GM18858 (cell line): ENCODE measurements at regions not wholly inside any gene's neighbourhood (a gene's known extent, or its start where the extent isn't known, plus 50 kb on each side); places are given as distances from the start of the nearest gene placed in this dataset.
"Not testable (repeated sequence)": the region's sequence is repeated elsewhere in the genome, so short reads cannot be mapped to it uniquely, and the experiment has no call there.

Source experiments
- ATAC-seq: cut with Tn5 transposase; IDR thresholded peaks from one replicate; pipeline ENCODE4 v1.9.1; 2021; ENCODE audit not compliant: unreplicated experiment

DNA sequence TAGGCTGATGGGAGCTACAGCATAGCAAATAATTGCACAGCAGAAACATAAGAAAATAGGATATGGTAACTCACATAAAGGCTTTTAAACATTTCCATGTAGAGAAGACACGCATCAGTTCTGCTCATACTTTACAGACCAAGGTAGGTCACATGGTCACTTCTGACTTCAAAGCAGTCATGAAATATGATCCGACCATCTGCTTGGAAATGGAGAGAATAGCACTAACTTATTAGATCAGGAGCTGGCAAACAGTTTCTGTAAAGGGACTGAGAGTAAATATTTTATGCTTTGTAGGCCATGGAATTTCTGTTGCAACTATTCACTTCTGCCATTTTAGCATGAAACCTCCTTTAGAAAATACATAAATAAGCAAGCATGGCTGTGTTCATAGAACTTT, 936.6 kb upstream of the FANCL start:
- ATAC-seq, result no peak

DNA sequence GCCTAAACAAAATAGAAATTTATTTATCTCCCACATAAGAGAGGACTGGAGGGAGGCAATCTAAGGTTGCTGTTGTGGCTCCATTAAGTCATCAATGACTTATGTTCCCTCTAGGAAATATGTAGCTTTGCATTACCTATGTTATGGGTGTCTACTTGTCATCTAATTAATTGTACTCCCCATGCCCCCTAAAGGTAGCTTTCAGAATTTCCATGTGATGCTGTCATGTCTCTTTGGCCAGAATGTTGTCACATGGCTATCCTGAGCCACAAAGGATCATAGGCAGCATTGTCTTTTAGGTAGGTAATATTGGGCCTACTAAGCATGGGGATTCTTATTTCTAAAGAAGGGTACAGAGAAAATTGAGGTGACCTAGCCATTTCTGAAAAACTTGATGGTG, 935.6 kb upstream of the FANCL start:
- ATAC-seq, result peak; percentile 57

DNA sequence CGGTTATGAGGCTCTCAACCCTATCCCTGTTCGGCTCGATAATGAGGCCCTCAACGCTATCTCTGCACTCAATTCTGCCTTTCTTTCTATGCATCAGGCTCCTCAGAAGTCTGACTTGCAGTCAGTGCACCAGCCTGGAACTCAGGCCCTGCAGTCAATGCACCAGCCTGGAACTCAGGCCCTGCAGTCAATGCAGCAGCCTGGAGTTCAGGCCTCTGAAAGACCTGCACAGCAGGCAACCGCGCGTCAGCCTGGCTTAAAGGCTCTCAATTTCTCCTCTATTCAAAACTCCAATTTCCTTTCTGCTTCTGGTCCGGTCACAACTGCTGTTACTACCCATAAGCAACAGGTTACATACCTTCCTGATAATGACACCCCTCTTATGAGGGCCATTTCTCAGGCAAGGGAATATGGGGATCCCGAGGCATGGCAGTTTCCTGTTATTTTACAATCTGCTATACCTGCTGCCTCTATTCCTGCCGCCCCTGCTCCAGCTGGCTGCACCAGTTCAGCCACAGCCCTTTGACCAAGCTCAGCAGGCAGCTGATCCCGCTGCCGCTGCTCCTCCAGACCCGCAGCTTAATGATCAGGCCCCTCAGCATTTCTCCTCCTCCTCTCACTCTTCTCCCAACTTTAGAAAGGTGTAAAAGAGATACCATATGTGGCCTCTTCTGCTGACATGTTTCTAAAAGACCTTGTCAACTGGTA, 933.6 kb upstream of the FANCL start:
- ATAC-seq, result no peak

DNA sequence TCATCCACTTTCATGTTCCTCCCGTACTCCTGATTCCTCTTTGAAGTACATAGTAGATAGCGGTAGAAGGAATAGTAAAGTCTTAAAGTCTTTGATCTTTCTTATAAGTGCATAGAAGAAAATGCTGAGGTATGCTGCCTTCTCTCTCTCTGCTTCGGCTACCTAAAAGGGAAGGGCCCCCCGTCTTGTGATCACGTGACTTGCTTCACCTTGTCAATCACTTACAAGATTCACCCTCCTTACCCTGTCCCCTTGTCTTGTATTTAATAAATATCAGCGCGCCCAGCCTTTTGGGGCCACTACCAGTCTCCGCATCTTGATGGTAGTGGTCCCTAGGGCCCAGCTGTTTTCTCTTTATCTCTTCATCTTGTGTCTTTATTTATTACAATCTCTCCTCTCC, 932.2 kb upstream of the FANCL start:
- ATAC-seq, result no peak

DNA sequence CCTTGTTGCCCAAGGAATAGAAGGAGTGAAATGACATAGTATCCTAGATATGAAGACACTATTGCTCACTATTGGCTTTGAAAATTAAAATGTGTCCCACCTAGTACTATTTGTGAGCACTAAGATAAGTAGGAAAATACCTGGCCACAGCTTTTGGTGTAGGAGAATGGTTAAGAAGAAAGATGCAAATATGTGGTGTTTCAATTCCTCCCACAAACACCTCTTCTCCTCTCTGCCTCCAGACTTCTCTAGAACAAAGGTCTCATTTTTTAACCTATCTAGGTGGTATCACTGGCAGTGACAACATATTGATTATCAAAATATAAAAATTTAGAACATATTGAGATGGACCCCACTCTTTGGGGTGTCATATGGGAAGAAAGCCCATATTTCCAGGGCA, 929.9 kb upstream of the FANCL start:
- peak; percentile 74 for ATAC-seq

DNA sequence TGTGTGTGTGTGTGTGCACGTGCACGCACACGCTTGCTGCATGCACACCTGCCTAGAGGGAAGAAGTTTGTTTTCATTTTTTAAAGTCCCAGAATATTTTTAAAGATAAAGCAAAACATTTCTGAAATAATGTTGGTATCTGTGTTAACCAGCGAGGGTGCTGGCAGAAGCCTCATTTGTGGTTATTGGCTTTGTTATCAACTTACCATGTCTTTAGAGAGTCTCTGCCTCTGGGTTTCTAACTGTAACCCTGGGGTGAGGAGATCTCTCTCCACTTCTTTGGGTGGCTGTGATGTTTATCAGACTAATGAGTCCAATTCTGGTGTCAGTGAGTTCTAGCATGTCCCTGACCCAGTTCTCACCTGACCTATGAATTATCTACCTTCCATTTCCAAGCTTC, 927.6 kb upstream of the FANCL start:
- no peak for ATAC-seq

DNA sequence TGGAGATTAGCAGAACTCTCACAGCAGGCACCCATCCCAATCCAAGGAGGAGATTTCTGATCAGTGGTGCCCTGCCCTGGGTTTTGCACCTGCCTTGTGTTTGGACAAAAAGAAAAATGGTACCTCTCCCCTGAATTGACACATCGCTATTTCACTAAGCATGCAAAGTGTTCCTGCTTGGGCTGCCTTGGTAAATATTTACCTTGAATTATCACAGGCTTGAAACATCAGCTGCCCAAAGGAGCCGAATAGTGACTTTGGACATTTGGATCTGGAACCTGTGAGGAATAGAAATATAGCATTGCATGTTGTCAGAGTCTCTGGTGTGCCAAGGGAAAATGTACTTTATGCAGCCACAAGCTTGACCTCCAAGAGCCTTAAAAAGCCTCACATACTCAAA, 926.4 kb upstream of the FANCL start:
- no peak for ATAC-seq

DNA sequence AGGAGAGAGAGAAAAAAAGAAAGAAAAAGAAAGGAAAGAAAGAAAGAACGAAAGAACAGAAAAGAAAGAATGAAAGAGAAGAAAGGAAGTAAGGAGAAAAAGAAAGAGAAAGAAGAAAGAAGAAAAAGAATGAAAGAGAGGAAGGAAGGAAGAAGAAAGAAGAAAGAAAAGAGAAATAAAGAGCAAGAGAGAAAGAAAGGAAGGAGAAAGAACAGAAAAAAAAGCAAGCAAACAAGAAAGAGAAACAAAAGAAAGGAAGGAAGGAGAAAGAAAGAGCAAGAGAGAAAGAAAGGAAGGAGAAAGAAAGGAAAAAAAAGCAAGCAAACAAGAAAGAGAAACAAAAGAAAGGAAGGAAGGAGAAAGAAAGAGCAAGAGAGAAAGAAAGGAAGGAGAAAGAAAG, 916.8 kb upstream of the FANCL start:
- ATAC-seq, result not testable (repeated sequence)

DNA sequence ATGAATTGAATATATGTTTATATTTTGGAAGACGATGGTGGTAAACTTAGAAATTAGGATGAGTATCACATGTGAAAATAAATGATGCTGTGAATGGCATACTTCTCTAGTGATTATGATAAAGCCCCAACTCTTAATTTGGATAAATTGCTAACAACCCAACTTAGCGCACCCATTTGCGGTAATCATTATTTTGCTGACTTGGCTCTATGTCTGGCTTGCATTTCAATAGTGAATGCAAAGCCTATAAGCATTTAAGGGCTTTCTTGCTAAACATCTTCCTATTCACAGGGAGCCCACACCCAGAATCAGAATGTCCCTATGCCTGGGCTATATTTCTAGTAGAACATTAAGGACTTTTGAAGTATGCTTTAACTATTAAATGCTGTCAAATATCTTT, 910.7 kb upstream of the FANCL start:
- ATAC-seq, result no peak

DNA sequence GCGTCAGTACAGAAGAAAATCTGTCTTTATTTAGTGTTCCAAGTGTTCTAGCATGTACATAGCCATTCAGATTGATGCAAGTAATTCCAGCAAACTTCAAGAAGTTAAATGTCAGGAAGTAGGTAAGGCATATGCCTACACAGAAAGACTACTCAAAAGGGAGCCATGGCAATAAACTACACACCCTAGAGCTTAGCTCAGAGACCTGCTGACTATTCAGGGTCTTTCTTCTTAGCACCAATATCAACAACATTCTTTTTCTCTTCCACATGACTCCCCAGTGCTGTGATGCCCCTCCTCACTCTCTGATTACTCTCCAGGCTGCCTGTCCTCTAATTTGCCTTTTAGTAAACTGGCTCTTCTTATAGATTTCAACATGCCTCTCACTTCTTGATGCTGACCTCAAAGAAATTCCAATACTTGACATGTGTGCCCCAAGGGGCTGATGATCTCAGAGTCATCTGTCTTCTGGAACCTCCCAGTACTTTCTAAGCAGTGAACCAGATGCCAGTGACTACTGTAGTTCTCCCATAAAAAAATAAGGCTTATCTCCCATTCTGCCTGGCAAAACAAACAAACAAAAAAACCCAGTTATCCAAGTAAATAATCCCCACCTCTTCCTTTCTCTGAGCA, 909.2 kb upstream of the FANCL start:
- no peak for ATAC-seq

DNA sequence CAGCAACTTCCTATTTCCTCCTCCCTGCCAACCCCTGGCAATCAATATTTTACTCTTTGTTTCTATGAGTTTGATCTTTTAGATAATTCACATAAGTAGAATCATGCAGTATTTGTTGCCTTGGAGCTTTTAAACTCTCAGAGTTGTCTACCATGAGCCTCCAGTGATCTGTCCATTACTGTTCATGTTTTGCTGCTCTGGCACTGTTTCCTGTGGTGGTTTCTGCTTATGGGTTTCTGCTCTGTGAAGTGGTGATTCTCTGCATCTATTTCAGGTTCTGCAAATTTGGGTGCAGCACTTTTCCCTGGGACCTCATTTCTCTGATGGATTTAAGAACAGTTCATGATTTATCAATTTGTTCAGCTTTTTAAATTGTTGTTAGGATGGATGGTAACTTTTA, 908.1 kb upstream of the FANCL start:
- no peak for ATAC-seq

DNA sequence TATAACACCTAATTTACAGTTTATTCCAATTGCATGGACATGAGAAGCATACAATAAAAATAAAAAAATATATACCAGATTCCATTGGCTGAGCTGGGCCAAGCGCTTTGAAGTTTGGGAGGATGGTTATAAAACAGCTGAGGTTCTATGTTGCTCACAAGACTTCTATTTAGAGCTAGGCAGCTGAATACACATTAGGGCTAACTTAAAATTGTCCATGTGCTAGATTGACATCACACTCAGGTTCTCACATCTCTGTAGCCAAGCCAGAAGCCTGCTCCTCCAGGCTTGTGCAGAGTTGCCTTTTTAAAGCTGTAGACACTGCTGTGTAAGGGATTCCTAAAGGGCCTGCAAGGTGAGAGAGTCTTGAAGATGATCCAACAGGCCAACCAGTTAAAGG, 871.1 kb upstream of the FANCL start:
- ATAC-seq, result no peak

DNA sequence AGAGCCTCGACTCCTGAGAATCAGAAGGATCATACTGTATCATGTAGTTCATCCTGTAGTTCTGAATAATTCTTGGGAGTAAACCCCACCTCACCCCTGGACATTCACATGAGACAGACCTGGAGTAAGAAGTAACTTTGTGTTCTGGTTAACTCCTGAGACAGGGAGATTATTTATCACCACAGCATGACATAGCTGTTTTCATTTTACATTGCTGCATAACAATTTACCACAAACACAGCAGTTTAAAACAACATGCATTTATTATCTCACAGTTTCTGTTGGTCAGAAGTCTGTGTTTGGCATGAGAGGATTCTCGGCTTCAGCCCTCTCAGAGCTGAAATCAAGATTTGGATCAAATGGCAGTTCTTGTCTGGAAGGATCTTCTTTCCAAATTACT, 855.8 kb upstream of the FANCL start:
- no peak for ATAC-seq

DNA sequence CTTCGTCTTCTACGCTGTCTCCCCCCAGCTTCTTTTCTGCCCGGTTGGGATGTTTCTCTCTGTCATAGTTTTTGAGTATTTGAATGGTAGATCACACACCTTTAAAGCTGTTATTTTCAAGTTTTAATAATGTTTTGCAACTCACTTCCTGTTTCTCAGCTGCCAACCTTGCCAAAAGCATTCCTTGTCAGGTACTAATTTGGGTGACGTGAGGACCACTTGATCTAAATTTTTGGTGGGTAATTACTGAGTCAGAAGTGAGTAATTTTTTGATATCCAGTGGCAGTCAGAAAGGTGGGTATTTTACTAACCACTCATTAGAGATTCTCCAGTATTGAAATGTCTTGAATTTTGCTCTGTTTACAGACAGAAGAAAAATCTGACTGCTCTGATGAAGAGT, 852.4 kb upstream of the FANCL start:
- no peak for ATAC-seq

DNA sequence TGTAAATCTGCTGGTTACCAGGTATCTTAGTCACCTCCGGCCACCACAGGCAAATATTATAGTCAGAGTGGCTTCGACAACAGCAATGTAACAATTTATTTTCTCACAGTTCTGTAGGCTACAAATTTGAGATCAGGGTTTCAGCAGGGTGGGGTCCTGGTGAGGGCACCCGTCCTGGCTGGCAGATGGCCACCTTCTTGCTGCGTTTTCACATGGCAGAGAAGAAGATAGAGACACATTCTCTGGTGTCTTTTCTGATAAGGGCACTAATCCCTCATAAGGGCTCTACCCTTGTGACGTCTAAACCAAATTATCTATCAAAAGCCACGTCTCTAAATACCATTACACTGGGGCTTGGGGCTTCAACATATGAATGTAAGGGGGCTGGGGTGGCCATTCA, 843.2 kb upstream of the FANCL start:
- no peak for ATAC-seq

DNA sequence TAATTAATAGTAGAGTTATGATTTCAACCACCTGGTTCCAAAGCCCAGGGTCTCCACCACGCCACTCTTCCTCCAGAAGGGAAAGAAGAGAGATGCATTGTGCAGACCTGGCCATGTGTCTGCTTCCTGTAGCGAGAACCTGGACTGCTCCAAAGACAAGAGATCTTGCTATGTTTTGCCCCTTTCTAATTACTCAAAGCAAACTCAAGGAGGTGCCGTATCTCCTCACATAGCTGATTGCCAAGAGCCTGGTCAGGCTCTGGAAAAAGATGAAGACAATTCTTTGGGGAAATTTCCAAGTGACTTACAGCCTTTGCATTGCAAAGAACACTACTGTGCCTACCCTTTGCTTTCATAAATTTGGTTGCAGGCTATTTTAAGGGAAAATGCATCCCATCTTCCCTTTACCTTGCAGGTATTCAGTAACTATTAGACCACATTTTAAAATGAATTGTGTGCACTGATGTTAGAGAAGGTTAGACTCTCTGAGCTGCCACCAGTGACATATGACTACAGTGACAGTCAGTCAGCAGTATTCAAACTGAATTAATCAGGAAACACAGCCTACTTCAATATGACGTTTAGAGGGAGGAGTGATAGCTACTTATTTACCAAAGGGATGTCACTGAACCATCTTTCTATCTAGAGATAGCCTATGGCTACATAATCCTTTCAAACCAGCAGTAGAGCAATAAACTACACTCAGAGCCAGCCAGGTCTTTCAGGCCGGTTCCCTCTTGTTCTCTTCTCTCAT, 842.1 kb upstream of the FANCL start:
- ATAC-seq, result no peak

DNA sequence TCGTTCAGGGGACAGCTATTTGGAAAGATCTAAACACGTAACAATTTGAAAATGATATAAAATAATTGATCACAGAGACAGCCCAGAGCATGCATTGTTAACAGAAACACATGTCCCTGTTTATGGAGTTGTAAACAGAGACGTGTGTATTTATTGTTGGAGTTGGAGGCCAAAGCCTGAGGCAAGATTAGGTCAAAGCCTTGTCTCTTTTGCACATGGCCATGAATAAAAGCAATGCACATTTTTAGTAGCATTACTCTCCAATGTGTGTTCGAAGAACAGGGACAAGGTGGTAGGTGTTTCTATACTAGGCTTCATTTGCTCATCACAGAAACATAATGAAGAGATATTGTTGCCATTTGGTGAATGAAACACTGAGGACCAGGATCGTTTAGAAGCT, 841.5 kb upstream of the FANCL start:
- ATAC-seq, result no peak

DNA sequence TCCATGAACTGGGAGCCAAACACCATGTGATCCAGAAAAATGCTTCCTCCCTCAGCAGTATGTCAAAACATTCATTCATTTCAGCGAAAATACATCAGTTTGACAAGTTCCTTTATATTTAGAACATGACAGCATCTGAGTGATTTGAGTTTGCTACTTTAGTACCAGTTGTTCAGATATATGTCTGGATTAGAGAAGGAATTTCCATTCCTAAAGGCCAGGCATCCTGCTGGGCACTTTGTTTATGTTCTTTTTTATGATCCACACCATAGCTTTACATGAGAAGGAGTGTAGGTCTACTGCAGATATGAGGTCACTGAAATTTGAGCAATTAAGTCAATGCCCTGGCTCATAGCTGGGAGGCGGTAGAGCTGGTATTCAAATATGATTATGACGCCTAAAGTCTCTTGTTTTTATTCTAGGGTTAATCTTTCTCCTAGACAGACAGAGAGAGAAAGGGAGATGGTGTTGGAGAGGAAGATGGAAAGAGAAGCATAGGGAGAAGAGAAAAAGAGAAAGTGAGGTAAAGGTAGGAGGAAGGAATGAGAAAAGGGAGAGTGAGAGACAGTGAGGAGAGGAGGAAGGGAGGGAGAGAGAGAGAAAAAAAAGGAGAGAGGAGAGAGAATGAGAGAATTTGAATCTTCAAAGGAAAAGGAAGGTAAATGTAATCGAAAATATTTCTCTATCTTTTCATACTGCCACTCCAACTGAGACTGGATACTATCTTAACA, 839.5 kb upstream of the FANCL start:
- ATAC-seq, result no peak

DNA sequence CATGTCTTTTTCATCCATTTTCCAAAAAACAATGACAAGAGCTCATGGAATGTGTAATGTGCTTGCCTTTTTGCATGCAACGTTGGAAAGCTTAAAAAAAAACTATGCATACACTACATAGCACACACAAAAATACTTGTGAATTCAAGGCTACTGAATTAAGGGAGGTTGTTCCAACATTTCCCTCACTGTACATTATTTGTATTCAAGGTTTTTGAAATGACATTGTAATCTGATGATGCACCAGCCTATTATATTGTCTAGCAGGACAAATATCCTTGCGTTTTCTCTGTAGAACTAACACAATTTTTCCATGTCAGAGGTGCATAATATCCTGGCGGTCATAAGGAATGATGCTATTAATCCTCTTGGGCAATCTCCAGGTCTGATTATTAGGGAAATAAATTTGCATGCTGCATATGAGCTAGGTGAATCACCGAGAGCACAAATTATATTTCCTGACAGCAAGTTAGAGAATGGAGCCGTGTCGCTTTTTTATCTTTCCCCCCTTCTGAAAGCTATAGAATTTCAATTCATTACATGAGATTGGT, 836.9 kb upstream of the FANCL start:
- no peak for ATAC-seq

DNA sequence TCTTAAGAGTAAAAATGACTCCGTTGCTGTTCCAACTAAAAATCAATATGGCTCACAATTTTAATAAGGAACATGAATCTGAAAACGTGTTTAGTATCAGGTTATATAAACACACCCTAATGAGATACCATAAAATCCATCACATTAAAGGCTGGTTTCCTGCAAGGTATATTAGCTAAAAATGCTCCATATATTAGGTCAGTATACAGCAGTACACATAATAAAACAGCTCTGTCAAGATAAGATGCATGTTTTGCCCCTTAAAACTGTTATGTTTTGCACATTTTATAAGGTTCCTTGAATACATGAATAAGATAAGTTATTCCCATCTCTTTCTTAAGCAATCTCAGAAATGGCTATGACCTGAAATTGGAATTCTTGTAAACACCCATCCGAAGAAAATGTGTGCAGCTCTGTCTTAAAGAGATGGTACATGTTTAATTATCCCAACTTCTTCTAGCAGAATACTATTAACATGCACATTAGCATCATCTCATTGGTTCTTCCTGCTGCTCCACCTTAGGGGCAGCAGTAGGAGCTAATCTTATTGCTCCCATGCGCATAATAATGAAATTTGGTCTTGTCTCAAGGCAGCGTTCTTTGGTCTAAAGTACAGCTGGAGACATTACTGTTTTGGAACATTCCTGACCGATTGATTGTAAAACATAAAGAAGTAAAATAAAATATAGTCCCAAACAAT, 836.1 kb upstream of the FANCL start:
- no peak for ATAC-seq
